ENCODE measurements at regions not wholly inside any gene's neighbourhood (a gene's known extent, or its start where the extent isn't known, plus 50 kb on each side); places are given as distances from the start of the nearest gene placed in this dataset.

DNA sequence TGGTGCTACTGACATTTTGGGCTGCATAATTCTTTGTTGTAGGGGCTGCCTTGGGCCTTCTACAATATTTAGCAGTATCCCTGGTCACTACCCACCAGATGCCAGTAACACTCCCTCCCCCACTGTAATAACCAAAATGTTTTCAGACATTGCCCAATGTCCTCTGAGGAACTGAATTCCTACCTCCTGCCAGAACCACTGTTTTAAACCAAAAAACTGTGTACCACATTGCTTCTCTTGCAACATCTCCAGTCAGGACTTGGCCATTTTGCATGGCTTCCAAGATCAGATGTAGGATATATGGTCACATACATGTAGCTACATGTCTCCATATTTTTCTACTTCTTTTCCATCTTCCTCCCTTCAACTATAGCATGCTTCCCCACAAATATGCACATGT, 97.4 kb upstream of the IFNGR1 start:
- TF ChIP-seq, protein P1, sequence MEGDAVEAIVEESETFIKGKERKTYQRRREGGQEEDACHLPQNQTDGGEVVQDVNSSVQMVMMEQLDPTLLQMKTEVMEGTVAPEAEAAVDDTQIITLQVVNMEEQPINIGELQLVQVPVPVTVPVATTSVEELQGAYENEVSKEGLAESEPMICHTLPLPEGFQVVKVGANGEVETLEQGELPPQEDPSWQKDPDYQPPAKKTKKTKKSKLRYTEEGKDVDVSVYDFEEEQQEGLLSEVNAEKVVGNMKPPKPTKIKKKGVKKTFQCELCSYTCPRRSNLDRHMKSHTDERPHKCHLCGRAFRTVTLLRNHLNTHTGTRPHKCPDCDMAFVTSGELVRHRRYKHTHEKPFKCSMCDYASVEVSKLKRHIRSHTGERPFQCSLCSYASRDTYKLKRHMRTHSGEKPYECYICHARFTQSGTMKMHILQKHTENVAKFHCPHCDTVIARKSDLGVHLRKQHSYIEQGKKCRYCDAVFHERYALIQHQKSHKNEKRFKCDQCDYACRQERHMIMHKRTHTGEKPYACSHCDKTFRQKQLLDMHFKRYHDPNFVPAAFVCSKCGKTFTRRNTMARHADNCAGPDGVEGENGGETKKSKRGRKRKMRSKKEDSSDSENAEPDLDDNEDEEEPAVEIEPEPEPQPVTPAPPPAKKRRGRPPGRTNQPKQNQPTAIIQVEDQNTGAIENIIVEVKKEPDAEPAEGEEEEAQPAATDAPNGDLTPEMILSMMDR (conservative IDR thresholded peaks at IDR 0.05; ENCODE audit: low read depth, low read length), result no peak
- TF ChIP-seq EZH2 (IDR thresholded peaks at IDR 0.05; ENCODE audit: borderline replicate concordance, low read depth, low read length, poor library complexity, severe bottlenecking), result no peak
